HCT116 (cell line): ENCODE measurements at regions not wholly inside any gene's neighbourhood (a gene's known extent, or its start where the extent isn't known, plus 50 kb on each side); places are given as distances from the start of the nearest gene placed in this dataset.

Source experiments
- ATAC-seq: fragments of 200-7000 bp; cut with Tn5 transposase; 2 replicates; pipeline ENCODE4 v1.9.1; 2020; ENCODE audit warnings: mild to moderate bottlenecking, moderate library complexity
- BruUV-seq: library from RNA; stranded (reverse); fragments of 400-500 nt; replicated peaks from 2 replicates; lab custom pipeline; 2021; lab: Mats Ljungman, UMichigan
- CTCF ChIA-PET: fragments of 300-600 bp; sonication (Branson Sonifier 250); formaldehyde crosslinking; loops from one replicate; lab custom pipeline; 2021; ENCODE audit warnings: antibody characterized with exemption; lab: Charles Lee
- POLR2A ChIA-PET: fragments of 300-600, 350-600 bp; sonication (Branson Sonifier 250); formaldehyde crosslinking; loops from one replicate; lab custom pipeline; 2021; ENCODE audit warnings: antibody characterized with exemption; lab: Charles Lee
- RAD21 ChIA-PET, 2 experiments: fragments of 300-600 bp; sonication (Branson Sonifier 250); formaldehyde crosslinking; loops; one replicate each; lab custom pipeline; 2023; ENCODE audit warnings: low total read pairs in 2 of 2; ENCODE audit not compliant: uncharacterized antibody in 2 of 2, unreplicated experiment in 2 of 2, low non-redundant PET in 1 of 2; lab: Charles Lee
- DNase-seq: peaks from one replicate; pipeline ENCODE4 v3.0.0-alpha.2; 2010; ENCODE audit warnings: low read depth, low spot score
- H2AFZ ChIP-seq: fragments of 200-600 bp; shearing (Covaris generic), sonication (generic); 2 replicates; pipeline ENCODE4 v1.6.1; 2017; ENCODE audit warnings: low read depth, mixed run types, mixed read lengths, antibody characterized with exemption, low read length; ENCODE audit not compliant: poor library complexity, severe bottlenecking
- H3K27ac ChIP-seq: 2 replicates; pipeline ENCODE4 v1.5.1; 2012; ENCODE audit warnings: low read depth, low read length
- H3K27me3 ChIP-seq: fragments of 200-600 bp; sonication (generic); 2 replicates; pipeline ENCODE4 v1.6.1; 2016; ENCODE audit warnings: mixed run types, low read length, mixed read lengths; ENCODE audit not compliant: insufficient read depth
- H3K36me3 ChIP-seq, 2 experiments: fragments of 200-500 bp in 1 of 2; fragments of 200-600 bp in 1 of 2; sonication (Bioruptor generic) in 1 of 2; sonication (generic) in 1 of 2; 2 replicates each; pipeline versions ENCODE4 v1.5.1 to v1.6.1; 2014 to 2016; ENCODE audit warnings: low read length in 2 of 2, inconsistent platforms in 1 of 2, mixed read lengths in 1 of 2, mixed run types in 1 of 2; ENCODE audit not compliant: insufficient read depth in 2 of 2, control insufficient read depth in 1 of 2
- H3K4me1 ChIP-seq, 2 experiments: fragments of 200-600 bp in 1 of 2; sonication (generic) in 1 of 2; 2 replicates each; pipeline versions ENCODE4 v1.5.1 to v1.6.1; 2012 to 2017; ENCODE audit warnings: low read length in 2 of 2, inconsistent platforms in 1 of 2, mild to moderate bottlenecking in 1 of 2, mixed read lengths in 1 of 2, mixed run types in 1 of 2, moderate library complexity in 1 of 2; ENCODE audit not compliant: insufficient read depth in 2 of 2, control insufficient read depth in 1 of 2
- H3K4me2 ChIP-seq: fragments of 200-600 bp; sonication (generic); 2 replicates; pipeline ENCODE4 v1.6.1; 2017; ENCODE audit warnings: mixed run types, low read length, mixed read lengths
- H3K4me3 ChIP-seq, 2 experiments: fragments of 200-600 bp in 1 of 2; sonication (generic) in 1 of 2; replicated peaks in 1 of 2; 2 replicates each; pipeline ENCODE4 v1.5.1; 2011 to 2016; ENCODE audit warnings: low read length in 2 of 2, control low read depth in 1 of 2, low read depth in 1 of 2, mild to moderate bottlenecking in 1 of 2, mixed read lengths in 1 of 2, mixed run types in 1 of 2
- H3K79me2 ChIP-seq: fragments of 200-600 bp; sonication (generic); 2 replicates; pipeline ENCODE4 v1.6.1; 2017; ENCODE audit warnings: mild to moderate bottlenecking, mixed run types, low read length, moderate library complexity, mixed read lengths; ENCODE audit not compliant: insufficient read depth
- H3K9ac ChIP-seq: fragments of 200-600 bp; sonication (generic); 2 replicates; pipeline ENCODE4 v1.6.1; 2016; ENCODE audit warnings: low read length, mixed read lengths
- H3K9me2 ChIP-seq: fragments of 200-600 bp; sonication (generic), shearing (Covaris generic); 2 replicates; pipeline ENCODE4 v1.6.1; 2017; ENCODE audit warnings: mixed run types, mild to moderate bottlenecking, moderate library complexity; ENCODE audit not compliant: insufficient read depth
- H3K9me3 ChIP-seq, 2 experiments: fragments of 200-500 bp in 1 of 2; fragments of 200-600 bp in 1 of 2; sonication (Bioruptor generic) in 1 of 2; sonication (generic) in 1 of 2; 2 replicates each; pipeline ENCODE4 v1.6.1; 2014 to 2017; ENCODE audit warnings: low read length in 2 of 2, mixed read lengths in 2 of 2, inconsistent platforms in 1 of 2, low read depth in 1 of 2, mild to moderate bottlenecking in 1 of 2, mixed run types in 1 of 2, moderate library complexity in 1 of 2; ENCODE audit not compliant: control insufficient read depth in 1 of 2, insufficient read depth in 1 of 2
- H4K20me1 ChIP-seq: fragments of 200-600 bp; sonication (generic), shearing (Covaris generic); 2 replicates; pipeline ENCODE4 v1.6.1; 2017; ENCODE audit warnings: mixed run types, mild to moderate bottlenecking, moderate library complexity; ENCODE audit not compliant: insufficient read depth
- ATF3 ChIP-seq: IDR thresholded peaks from 2 replicates; pipeline ENCODE4 v1.6.1; 2012
- CBX3 ChIP-seq: IDR thresholded peaks from 2 replicates; pipeline ENCODE4 v1.6.1; 2012; ENCODE audit warnings: low read depth
- CEBPB ChIP-seq: IDR thresholded peaks from 2 replicates; pipeline ENCODE4 v1.6.1; 2012; ENCODE audit warnings: low read depth
- EGR1 ChIP-seq: IDR thresholded peaks from 2 replicates; pipeline ENCODE4 v1.6.1; 2012; ENCODE audit warnings: low read depth
- EZH2 ChIP-seq: fragments of 200-600 bp; sonication (generic); IDR thresholded peaks from 2 replicates; pipeline ENCODE4 v1.6.1; 2017; ENCODE audit warnings: antibody characterized with exemption, mixed run types
- EZH2phosphoT487 ChIP-seq: fragments of 200-600 bp; IDR thresholded peaks from 2 replicates; pipeline ENCODE4 v1.6.1; 2018; ENCODE audit warnings: antibody characterized with exemption, borderline replicate concordance
- FOSL1 ChIP-seq: IDR thresholded peaks from 2 replicates; pipeline ENCODE4 v1.6.1; 2012; ENCODE audit warnings: low read depth
- JUND ChIP-seq: IDR thresholded peaks from 2 replicates; pipeline ENCODE4 v1.6.1; 2012
- MAX ChIP-seq: IDR thresholded peaks from 2 replicates; pipeline ENCODE4 v1.6.1; 2012
- POLR2A ChIP-seq: IDR thresholded peaks from 2 replicates; pipeline ENCODE4 v1.7.0; 2011; ENCODE audit warnings: borderline replicate concordance; ENCODE audit not compliant: insufficient read depth, insufficient read length; ENCODE audit errors: extremely low read depth
- POLR2AphosphoS5 ChIP-seq: IDR thresholded peaks from 2 replicates; pipeline ENCODE4 v1.6.1; 2011; ENCODE audit warnings: mild to moderate bottlenecking, low read depth, low read length, moderate library complexity
- RAD21 ChIP-seq: IDR thresholded peaks from 2 replicates; pipeline ENCODE4 v1.6.1; 2012; ENCODE audit warnings: low read depth, mild to moderate bottlenecking
- REST ChIP-seq: IDR thresholded peaks from 2 replicates; pipeline ENCODE4 v1.6.1; 2012; ENCODE audit warnings: low read depth
- SIN3A ChIP-seq: IDR thresholded peaks from 2 replicates; pipeline ENCODE4 v1.6.1; 2012; ENCODE audit warnings: low read depth
- SP1 ChIP-seq: IDR thresholded peaks from 2 replicates; pipeline ENCODE4 v1.6.1; 2012; ENCODE audit warnings: low read depth
- SRF ChIP-seq: IDR thresholded peaks from 2 replicates; pipeline ENCODE4 v1.6.1; 2012; ENCODE audit warnings: low read depth
- YY1 ChIP-seq: IDR thresholded peaks from 2 replicates; pipeline ENCODE4 v1.6.1; 2011; ENCODE audit warnings: low read length, low read depth, moderate library complexity, mild to moderate bottlenecking; ENCODE audit not compliant: insufficient replicate concordance; ENCODE audit errors: extremely low read depth
- ZNF274 ChIP-seq: fragments of 200-500 bp; sonication (Bioruptor generic); IDR thresholded peaks from 2 replicates; pipeline ENCODE4 v1.6.1; 2014; ENCODE audit warnings: mild to moderate bottlenecking, low read depth, low read length, inconsistent platforms
- intact Hi-C: fragments of 100-400 bp; cut with micrococcal nuclease; formaldehyde crosslinking; loops from 2 replicates; pipeline ENCODE4 v1.10.0; 2022

- intact Hi-C loops, result no loop called here
- no peak overlapping the region for H3K4me3 ChIP-seq
- H3K9ac ChIP-seq, result no peak overlapping the region
- H3K27me3 ChIP-seq, result peaks cover 25% of the 10 kb centered on the region
- CTCF ChIA-PET, result no interaction called here
- no peak overlapping the region for H3K27ac ChIP-seq
- no peaks in the 10 kb centered on the region for H3K4me1 ChIP-seq
- RAD21 ChIA-PET, result no interaction called here
- no peaks in the 10 kb centered on the region for H3K36me3 ChIP-seq
- no peak overlapping the region for H3K4me2 ChIP-seq
- H3K9me3 ChIP-seq, result no peaks in the 10 kb centered on the region
- no peak for DNase-seq
- no peak for ATAC-seq
- no peaks in the 10 kb centered on the region for H3K9me2 ChIP-seq
- POLR2A ChIA-PET, result no interaction called here
- no peak overlapping the region for H2AFZ ChIP-seq
- TF ChIP-seq EZH2, result no peak
- no peak for TF ChIP-seq POLR2A
- TF ChIP-seq ATF3, result no peak
- no peak for TF ChIP-seq SRF
- TF ChIP-seq MAX, result no peak
- H4K20me1 ChIP-seq, result no peaks in the 10 kb centered on the region
- no TSS peak for BruUV-seq
- no peaks in the 10 kb centered on the region for H3K79me2 ChIP-seq
These were observed 121.0 kb upstream of the RASGEF1B start for GRCh38 chr4:81592701-81593100.

- ChIA-PET RAD21 (no interaction called here), CTCF (no interaction called here), POLR2A (no interaction called here)
- no peak overlapping the region for H3K4me2 ChIP-seq
- ATAC-seq (no peak), DNase-seq (no peak)
- no peaks in the 10 kb centered on the region for H3K36me3 ChIP-seq
- no peak overlapping the region for H3K27ac ChIP-seq
- no peak overlapping the region for H3K4me3 ChIP-seq
- BruUV-seq, result no TSS peak
- H2AFZ ChIP-seq, result no peak overlapping the region
- H3K9me2 ChIP-seq, result no peaks in the 10 kb centered on the region
- H3K4me1 ChIP-seq, result no peaks in the 10 kb centered on the region
- intact Hi-C loops, result no loop called here
- H3K79me2 ChIP-seq, result no peaks in the 10 kb centered on the region
- peaks cover 25% of the 10 kb centered on the region for H3K27me3 ChIP-seq
- H4K20me1 ChIP-seq, result no peaks in the 10 kb centered on the region
- H3K9me3 ChIP-seq, result no peaks in the 10 kb centered on the region
- H3K9ac ChIP-seq, result no peak overlapping the region
- no peak for TF ChIP-seq FOSL1
- no peak for TF ChIP-seq CBX3
- TF ChIP-seq MAX, result no peak
- no peak for TF ChIP-seq YY1
- no peak for TF ChIP-seq ATF3
- no peak for TF ChIP-seq ZNF274
- TF ChIP-seq JUND, result no peak
- TF ChIP-seq POLR2A, result no peak
- TF ChIP-seq SRF, result no peak
- TF ChIP-seq RAD21, result no peak
- TF ChIP-seq EZH2phosphoT487, result no peak
- TF ChIP-seq POLR2AphosphoS5, result no peak
- TF ChIP-seq REST, result no peak
- no peak for TF ChIP-seq EGR1
- no peak for TF ChIP-seq SIN3A
- TF ChIP-seq CEBPB, result no peak
- no peak for TF ChIP-seq EZH2
- no peak for TF ChIP-seq SP1
These were observed 118.9 kb upstream of the RASGEF1B start for GRCh38 chr4:81590596-81590995.
